CD8-positive, alpha-beta memory T cell (primary cell): ENCODE measurements at regions not wholly inside any gene's neighbourhood (a gene's known extent, or its start where the extent isn't known, plus 50 kb on each side); places are given as distances from the start of the nearest gene placed in this dataset.

Experiments
- CTCF ChIA-PET: fragments of 350-600 bp; sonication (Branson Sonifier 250); formaldehyde crosslinking; loops from one replicate; lab custom pipeline; 2021; ENCODE audit warnings: antibody characterized with exemption; lab: Charles Lee
- POLR2A ChIA-PET: fragments of 350-600 bp; sonication (Branson Sonifier 250); formaldehyde crosslinking; loops from one replicate; lab custom pipeline; 2021; ENCODE audit warnings: antibody characterized with exemption; lab: Charles Lee
- DNase-seq, 5 donors: peaks; one replicate each; pipeline versions ENCODE4 v3.0.0 to v3.0.0-alpha.2; 2020 to 2022; ENCODE audit warnings: mixed read lengths in 1 of 5
- H3K27ac ChIP-seq: one replicate; pipeline ENCODE4 v1.7.0; 2013; ENCODE audit warnings: low read depth, mild to moderate bottlenecking, low read length, moderate library complexity
- H3K27me3 ChIP-seq: 2 replicates; pipeline ENCODE4 v1.7.0; 2013; ENCODE audit warnings: low read length, mild to moderate bottlenecking; ENCODE audit not compliant: insufficient read depth, poor library complexity, severe bottlenecking
- H3K36me3 ChIP-seq: 2 replicates; pipeline ENCODE4 v1.7.0; 2013; ENCODE audit warnings: mild to moderate bottlenecking, low read length, moderate library complexity; ENCODE audit not compliant: insufficient read depth
- H3K4me1 ChIP-seq: 2 replicates; pipeline ENCODE4 v1.7.0; 2013; ENCODE audit warnings: mild to moderate bottlenecking, low read length, moderate library complexity; ENCODE audit not compliant: insufficient read depth
- H3K4me3 ChIP-seq: 2 replicates; pipeline ENCODE4 v1.7.0; 2013; ENCODE audit warnings: mild to moderate bottlenecking, low read length
- H3K9me3 ChIP-seq: 2 replicates; pipeline ENCODE4 v1.7.0; 2013; ENCODE audit warnings: mild to moderate bottlenecking, low read length
- H3K27ac Mint-ChIP-seq, 8 donors: one replicate each; pipeline ENCODE4 v1.8.0; 2020 to 2021; ENCODE audit warnings: mixed read lengths in 8 of 8, mild to moderate bottlenecking in 6 of 8, inconsistent platforms in 3 of 8, moderate library complexity in 3 of 8
- H3K27me3 Mint-ChIP-seq, 2 donors: one replicate each; pipeline ENCODE4 v1.8.0; 2020 to 2021; ENCODE audit warnings: mixed read lengths in 2 of 2, mild to moderate bottlenecking in 1 of 2, moderate library complexity in 1 of 2
- H3K36me3 Mint-ChIP-seq, 3 donors: one replicate each; pipeline ENCODE4 v1.8.0; 2020 to 2021; ENCODE audit warnings: mixed read lengths in 3 of 3, inconsistent platforms in 1 of 3, mild to moderate bottlenecking in 1 of 3
- H3K4me1 Mint-ChIP-seq, 3 donors: one replicate each; pipeline ENCODE4 v1.8.0; 2020 to 2021; ENCODE audit warnings: mixed read lengths in 3 of 3, inconsistent platforms in 1 of 3, mild to moderate bottlenecking in 1 of 3
- H3K4me3 Mint-ChIP-seq, 7 donors: one replicate each; pipeline ENCODE4 v1.8.0; 2020 to 2021; ENCODE audit warnings: mixed read lengths in 7 of 7, mild to moderate bottlenecking in 6 of 7, moderate library complexity in 4 of 7, inconsistent platforms in 2 of 7
- H3K9me3 Mint-ChIP-seq, 5 donors: one replicate each; pipeline ENCODE4 v1.8.0; 2020 to 2022; ENCODE audit warnings: mixed read lengths in 5 of 5, mild to moderate bottlenecking in 3 of 5, moderate library complexity in 2 of 5, inconsistent platforms in 1 of 5

DNA sequence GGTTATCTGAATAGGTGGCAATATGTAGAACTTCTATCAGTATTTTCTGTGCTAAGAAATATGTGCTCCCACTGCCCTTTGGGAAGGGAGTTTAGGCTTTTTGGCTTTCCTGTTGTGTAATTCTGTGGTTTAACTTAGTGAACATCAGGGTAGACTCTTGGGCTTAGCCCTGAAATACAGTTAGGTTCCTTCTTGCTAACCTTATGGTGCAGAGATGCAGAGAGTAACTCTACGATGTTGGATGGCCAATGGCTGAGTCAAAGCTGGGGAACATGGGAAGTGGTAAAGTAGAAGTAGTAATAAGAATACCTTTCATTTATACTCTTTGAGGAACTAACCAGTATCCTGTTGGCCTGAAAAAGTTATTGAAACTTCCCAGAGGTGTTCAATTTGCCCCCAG, 80.8 kb upstream of the IL12A start:
- no peak overlapping the region for H3K4me3 ChIP-seq
- no peak for DNase-seq
- Mint-ChIP-seq H3K36me3 (no peaks in the 10 kb centered on the region), H3K4me1 (peaks cover 11 to 21% (median 20%) of the 10 kb centered on the region in 3 donors), H3K27ac (no peak overlapping the region), H3K4me3 (no peak overlapping the region), H3K27me3 (peaks cover 1 to 10% of the 10 kb centered on the region in 2 donors), H3K9me3 (no peaks in the 10 kb centered on the region)
- ChIA-PET POLR2A (no interaction called here), CTCF (interaction anchor here (1.2 kb wide), 1 partner anchor 16 kb away, joined by 3 read pairs; no protein-coding TSS in a partner anchor)
- no peak overlapping the region for H3K27ac ChIP-seq
- H3K36me3 ChIP-seq: no peaks in the 10 kb centered on the region
- H3K4me1 ChIP-seq: no peaks in the 10 kb centered on the region
- H3K9me3 ChIP-seq: no peaks in the 10 kb centered on the region
- no peaks in the 10 kb centered on the region for H3K27me3 ChIP-seq

GRCh38 chr3:159910991-159911663, 77.5 kb upstream of the IL12A start:
- ChIA-PET POLR2A (no interaction called here), CTCF (interaction anchor here (0.8 kb wide), 1 partner anchor 51 kb away, joined by 3 read pairs; no protein-coding TSS in a partner anchor)
- Histone ChIP-seq H3K9me3 (no peaks in the 10 kb centered on the region), H3K4me1 (no peaks in the 10 kb centered on the region), H3K27ac (no peak overlapping the region), H3K36me3 (no peaks in the 10 kb centered on the region), H3K27me3 (no peaks in the 10 kb centered on the region), H3K4me3 (peak overlapping the region; percentile 31)
- DNase-seq: no peak
- H3K27ac Mint-ChIP-seq: peak overlapping the region in 5 of 8 donors; percentile 0 to 84 (median 61)
- H3K27me3 Mint-ChIP-seq: peaks cover 3 to 4% of the 10 kb centered on the region in 2 donors
- H3K4me1 Mint-ChIP-seq: peaks cover 11 to 21% (median 20%) of the 10 kb centered on the region in 3 donors
- no peaks in the 10 kb centered on the region for H3K9me3 Mint-ChIP-seq
- H3K4me3 Mint-ChIP-seq: peak overlapping the region; percentile 51 to 84 (median 67)
- no peaks in the 10 kb centered on the region for H3K36me3 Mint-ChIP-seq

DNA sequence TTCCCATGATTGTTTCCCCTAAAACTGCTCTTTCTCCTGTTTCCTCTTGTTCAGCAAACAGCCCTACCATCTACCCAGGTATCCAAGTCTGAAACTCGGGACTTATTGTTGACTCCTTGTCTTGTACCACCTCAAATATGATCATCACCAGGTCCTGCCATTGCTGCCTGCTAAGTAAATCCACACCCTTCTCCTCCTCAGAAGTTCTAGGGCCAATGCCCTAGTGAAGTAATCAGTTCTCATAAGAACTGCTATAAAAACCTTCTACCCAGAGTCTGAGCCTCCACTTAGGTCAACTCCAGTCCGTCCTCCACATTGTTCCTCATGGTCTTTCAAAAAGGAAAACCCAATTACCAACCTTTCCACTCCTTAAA, 77.0 kb upstream of the IL12A start:
- peaks cover 3 to 9% of the 10 kb centered on the region in 2 donors for H3K27me3 Mint-ChIP-seq
- no peaks in the 10 kb centered on the region for H3K36me3 Mint-ChIP-seq
- H3K9me3 Mint-ChIP-seq: no peaks in the 10 kb centered on the region
- peak overlapping the region in 3 of 8 donors; percentile 0 to 78 (median 7) for H3K27ac Mint-ChIP-seq
- Histone ChIP-seq H3K36me3 (no peaks in the 10 kb centered on the region), H3K4me3 (peak overlapping the region; percentile 31), H3K27ac (no peak overlapping the region), H3K27me3 (no peaks in the 10 kb centered on the region), H3K9me3 (no peaks in the 10 kb centered on the region), H3K4me1 (no peaks in the 10 kb centered on the region)
- H3K4me1 Mint-ChIP-seq: peaks cover 11 to 21% (median 20%) of the 10 kb centered on the region in 3 donors
- no peak for DNase-seq
- H3K4me3 Mint-ChIP-seq: peak overlapping the region in 6 of 7 donors; percentile 60 to 84 (median 72)
- ChIA-PET POLR2A (no interaction called here), CTCF (interaction anchor here (0.8 kb wide), 1 partner anchor 50 kb away, joined by 3 read pairs; no protein-coding TSS in a partner anchor)

DNA sequence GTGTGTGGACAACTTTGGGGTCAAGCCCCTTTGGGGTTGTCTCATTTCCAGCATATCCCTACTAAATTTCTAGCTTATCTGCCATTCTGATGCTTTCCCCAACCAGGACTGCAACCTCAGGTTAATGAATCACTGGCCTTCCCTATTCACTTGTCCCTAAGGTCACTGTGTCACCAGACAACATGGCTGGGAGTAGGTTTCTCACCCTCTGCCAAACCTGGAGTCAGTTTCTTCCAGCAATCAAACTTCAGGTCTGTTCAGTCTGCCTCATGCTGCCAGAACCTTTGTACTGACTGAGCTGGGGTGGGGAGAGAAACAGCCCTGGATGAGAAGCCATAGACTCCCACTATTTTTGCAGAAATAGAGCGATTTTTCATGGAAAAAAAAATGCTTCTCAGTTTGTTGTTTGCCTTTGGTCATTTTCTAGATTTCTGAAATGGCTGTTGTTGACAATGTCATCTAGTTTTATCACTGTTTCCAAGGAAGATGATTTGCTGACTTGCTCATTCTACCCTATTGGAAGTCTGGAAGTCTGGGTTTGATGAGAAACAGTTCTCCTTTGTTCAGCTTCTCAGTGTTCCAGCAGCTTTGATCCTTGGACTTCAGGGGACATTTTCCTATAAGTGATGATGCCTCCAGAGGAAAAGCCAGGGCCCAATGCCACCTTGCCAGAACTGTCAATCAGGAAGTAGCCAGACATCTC, 74.8 kb upstream of the IL12A start:
- Mint-ChIP-seq H3K27me3 (peaks cover 9 to 18% of the 10 kb centered on the region in 2 donors), H3K9me3 (no peaks in the 10 kb centered on the region), H3K4me3 (no peak overlapping the region), H3K4me1 (peaks cover 11 to 21% (median 20%) of the 10 kb centered on the region in 3 donors), H3K36me3 (no peaks in the 10 kb centered on the region), H3K27ac (peak overlapping the region in 1 of 8 donors; percentile 21)
- H3K27me3 ChIP-seq: no peaks in the 10 kb centered on the region
- no peak overlapping the region for H3K4me3 ChIP-seq
- DNase-seq: no peak
- H3K36me3 ChIP-seq: no peaks in the 10 kb centered on the region
- ChIA-PET POLR2A (no interaction called here), CTCF (no interaction called here)
- no peak overlapping the region for H3K27ac ChIP-seq
- no peaks in the 10 kb centered on the region for H3K4me1 ChIP-seq
- no peaks in the 10 kb centered on the region for H3K9me3 ChIP-seq

GRCh38 chr3:159914426-159914825, 74.2 kb upstream of the IL12A start:
- Mint-ChIP-seq H3K4me3 (no peak overlapping the region), H3K27ac (no peak overlapping the region), H3K36me3 (no peaks in the 10 kb centered on the region), H3K27me3 (peaks cover 10 to 18% of the 10 kb centered on the region in 2 donors), H3K4me1 (peaks cover 11 to 21% (median 20%) of the 10 kb centered on the region in 3 donors), H3K9me3 (no peaks in the 10 kb centered on the region)
- Histone ChIP-seq H3K4me1 (no peaks in the 10 kb centered on the region), H3K27ac (no peak overlapping the region), H3K9me3 (no peaks in the 10 kb centered on the region), H3K4me3 (no peak overlapping the region), H3K36me3 (no peaks in the 10 kb centered on the region), H3K27me3 (no peaks in the 10 kb centered on the region)
- DNase-seq: no peak
- CTCF ChIA-PET: no interaction called here
- POLR2A ChIA-PET: no interaction called here

GRCh38 chr3:159916052-159916451, 72.6 kb upstream of the IL12A start:
- no peak overlapping the region for H3K27ac Mint-ChIP-seq
- Histone ChIP-seq H3K4me3 (no peak overlapping the region), H3K36me3 (no peaks in the 10 kb centered on the region), H3K4me1 (no peaks in the 10 kb centered on the region), H3K9me3 (no peaks in the 10 kb centered on the region), H3K27me3 (no peaks in the 10 kb centered on the region), H3K27ac (no peak overlapping the region)
- ChIA-PET POLR2A (no interaction called here), CTCF (no interaction called here)
- no peaks in the 10 kb centered on the region for H3K36me3 Mint-ChIP-seq
- peaks cover 8 to 10% (median 10%) of the 10 kb centered on the region in 3 donors for H3K4me1 Mint-ChIP-seq
- no peaks in the 10 kb centered on the region for H3K9me3 Mint-ChIP-seq
- peaks cover 12 to 18% of the 10 kb centered on the region in 2 donors for H3K27me3 Mint-ChIP-seq
- no peak overlapping the region for H3K4me3 Mint-ChIP-seq
- no peak for DNase-seq

DNA sequence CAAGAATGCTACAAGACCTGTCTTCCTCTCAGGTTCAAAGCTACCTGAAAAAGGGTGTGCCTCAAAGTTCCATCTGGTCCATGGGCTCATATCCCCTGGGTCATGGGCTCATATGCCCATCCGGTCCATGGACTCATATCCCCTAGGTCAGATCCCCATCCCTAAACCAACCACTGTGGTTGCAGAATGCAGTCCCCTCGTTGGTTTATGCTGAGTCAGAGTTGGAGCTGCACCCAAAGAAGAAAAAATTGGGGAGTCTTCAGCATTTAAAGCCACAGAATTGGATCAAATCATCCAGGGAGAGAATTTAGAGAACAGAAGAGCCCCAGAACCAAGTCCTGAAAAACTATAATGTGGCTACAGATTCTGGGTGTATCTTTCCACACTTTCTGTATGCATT, 71.5 kb upstream of the IL12A start:
- Mint-ChIP-seq H3K4me3 (no peak overlapping the region), H3K27me3 (peaks cover 14 to 21% of the 10 kb centered on the region in 2 donors), H3K9me3 (no peaks in the 10 kb centered on the region), H3K4me1 (no peaks in the 10 kb centered on the region), H3K36me3 (no peaks in the 10 kb centered on the region), H3K27ac (no peak overlapping the region)
- H3K9me3 ChIP-seq: no peaks in the 10 kb centered on the region
- H3K27me3 ChIP-seq: no peaks in the 10 kb centered on the region
- H3K4me3 ChIP-seq: no peak overlapping the region
- H3K27ac ChIP-seq: no peak overlapping the region
- H3K4me1 ChIP-seq: no peaks in the 10 kb centered on the region
- DNase-seq: no peak
- ChIA-PET POLR2A (no interaction called here), CTCF (no interaction called here)
- H3K36me3 ChIP-seq: no peaks in the 10 kb centered on the region

DNA sequence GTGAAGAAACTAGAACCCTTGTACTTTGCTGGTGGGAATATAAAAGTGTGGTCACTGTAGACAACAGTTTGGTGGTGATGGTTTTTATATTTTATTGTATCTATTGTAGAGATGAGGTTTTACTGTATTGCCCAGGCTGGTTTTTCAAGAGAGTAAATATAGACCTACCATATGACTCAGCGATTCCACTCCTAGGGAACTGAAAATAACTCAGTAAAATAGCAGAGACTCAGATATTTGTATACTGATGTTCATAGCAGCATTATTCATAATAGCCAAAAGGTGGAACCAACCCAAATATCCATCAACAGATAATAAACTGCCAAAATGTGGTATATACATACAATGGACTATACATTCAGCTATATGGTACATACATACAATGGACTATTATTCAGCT, 68.8 kb upstream of the IL12A start:
- no peaks in the 10 kb centered on the region for H3K36me3 ChIP-seq
- no peaks in the 10 kb centered on the region for H3K4me1 ChIP-seq
- no peak overlapping the region for H3K4me3 ChIP-seq
- DNase-seq: no peak
- Mint-ChIP-seq H3K27ac (no peak overlapping the region), H3K27me3 (peaks cover 16 to 21% of the 10 kb centered on the region in 2 donors), H3K36me3 (no peaks in the 10 kb centered on the region), H3K4me1 (no peaks in the 10 kb centered on the region), H3K9me3 (no peaks in the 10 kb centered on the region), H3K4me3 (no peak overlapping the region)
- POLR2A ChIA-PET: no interaction called here
- no peak overlapping the region for H3K27ac ChIP-seq
- CTCF ChIA-PET: no interaction called here
- H3K9me3 ChIP-seq: no peaks in the 10 kb centered on the region
- H3K27me3 ChIP-seq: no peaks in the 10 kb centered on the region
